GM19043 (cell line): ENCODE measurements at regions not wholly inside any gene's neighbourhood (a gene's known extent, or its start where the extent isn't known, plus 50 kb on each side); places are given as distances from the start of the nearest gene placed in this dataset.

Source experiments
- ATAC-seq: cut with Tn5 transposase; IDR thresholded peaks from one replicate; pipeline ENCODE4 v1.9.1; 2021; ENCODE audit warnings: low read depth; ENCODE audit not compliant: unreplicated experiment

- no peak for ATAC-seq
Observed at GRCh38 chr4:148779771-148780170, 337.6 kb upstream of the NR3C2 start.

GRCh38 chr4:148778980-148779675 lies 336.9 kb upstream of the NR3C2 start:
- ATAC-seq = no peak

GRCh38 chr4:148776941-148777340 lies 334.7 kb upstream of the NR3C2 start:
- ATAC-seq = no peak

- ATAC-seq = no peak
Observed at GRCh38 chr4:148774134-148774533, 331.9 kb upstream of the NR3C2 start.

GRCh38 chr4:148773313-148773712 lies 331.1 kb upstream of the NR3C2 start:
- no peak for ATAC-seq

- no peak for ATAC-seq
Observed at GRCh38 chr4:148770848-148771247, 328.6 kb upstream of the NR3C2 start.

GRCh38 chr4:148770377-148770776 lies 328.2 kb upstream of the NR3C2 start:
- ATAC-seq = no peak

GRCh38 chr4:148764720-148765119 lies 322.5 kb upstream of the NR3C2 start:
- ATAC-seq = no peak

- no peak for ATAC-seq
Observed at GRCh38 chr4:148757171-148757570, 315.0 kb upstream of the NR3C2 start.

- no peak for ATAC-seq
Observed at GRCh38 chr4:148749403-148749802, 307.2 kb upstream of the NR3C2 start.

- no peak for ATAC-seq
Observed at GRCh38 chr4:148747721-148748268, 305.6 kb upstream of the NR3C2 start.

- ATAC-seq = no peak
Observed at GRCh38 chr4:148740701-148741100, 298.5 kb upstream of the NR3C2 start.

- no peak for ATAC-seq
Observed at GRCh38 chr4:148737061-148737770, 295.0 kb upstream of the NR3C2 start.

GRCh38 chr4:148735432-148736155 lies 293.4 kb upstream of the NR3C2 start:
- no peak for ATAC-seq

GRCh38 chr4:148730766-148731165 lies 288.6 kb upstream of the NR3C2 start:
- ATAC-seq = no peak

- no peak for ATAC-seq
Observed at GRCh38 chr4:148730082-148730640, 287.9 kb upstream of the NR3C2 start.

GRCh38 chr4:148717988-148718387 lies 275.8 kb upstream of the NR3C2 start:
- no peak for ATAC-seq

- ATAC-seq = no peak
Observed at GRCh38 chr4:148716431-148717052, 274.3 kb upstream of the NR3C2 start.

GRCh38 chr4:148704291-148704690 lies 262.1 kb upstream of the NR3C2 start:
- no peak for ATAC-seq

GRCh38 chr4:148694702-148695101 lies 252.5 kb upstream of the NR3C2 start:
- ATAC-seq = no peak
